ENCODE measurements at regions not wholly inside any gene's neighbourhood (a gene's known extent, or its start where the extent isn't known, plus 50 kb on each side); places are given as distances from the start of the nearest gene placed in this dataset.
"Not testable (repeated sequence)": the region's sequence is repeated elsewhere in the genome, so short reads cannot be mapped to it uniquely, and the experiment has no call there.

DNA sequence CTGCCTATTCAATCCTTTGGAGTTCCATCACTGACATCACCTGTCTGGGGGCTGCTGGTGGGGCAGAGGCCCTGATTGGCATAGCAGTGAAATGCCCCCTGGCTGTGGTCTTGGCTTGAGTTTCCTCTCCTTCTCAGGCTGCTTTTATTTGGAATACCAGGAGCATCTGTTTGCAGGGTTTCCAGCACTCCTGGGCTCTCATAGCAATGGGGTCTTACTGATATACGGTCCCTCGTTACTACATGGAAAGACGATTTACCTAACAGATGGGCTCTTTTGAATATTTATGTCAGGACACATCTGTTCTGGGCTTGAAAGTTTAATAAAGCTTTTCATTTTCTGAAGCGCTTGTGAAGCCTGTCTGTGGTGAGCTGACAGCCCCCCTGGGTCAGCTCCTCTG, 230.3 kb downstream of the SLC4A3 start:
- ATAC-seq (replicated peaks) = no peak
- Mint-ChIP-seq H3K27me3 (peaks cover 10% of the 10 kb centered on the region), H3K4me1 (no peaks in the 10 kb centered on the region), H3K4me3 (no peak overlapping the region), H3K36me3 (ENCODE audit: low read depth) (no peaks in the 10 kb centered on the region), H3K9me3 (no peaks in the 10 kb centered on the region), H3K27ac (no peak overlapping the region)

DNA sequence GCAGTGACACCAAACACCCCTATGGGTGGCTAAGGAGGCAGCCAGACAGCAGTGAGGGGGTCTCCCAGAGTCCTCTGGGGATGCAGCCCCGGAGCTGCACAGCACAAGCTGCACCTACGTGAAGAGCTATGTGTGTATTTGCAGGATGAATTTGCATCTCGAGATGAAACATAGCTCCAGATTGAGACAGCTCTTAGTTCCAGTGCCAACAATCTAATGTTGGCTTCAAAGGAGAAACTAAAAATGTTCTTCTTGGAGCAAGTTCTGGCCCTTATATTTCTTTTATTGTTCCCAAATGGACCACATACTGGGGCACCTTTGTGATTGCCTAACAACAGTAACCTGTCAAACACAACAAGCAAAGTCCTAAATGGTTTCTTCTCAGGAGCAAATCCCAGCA, 233.9 kb downstream of the SLC4A3 start:
- no peaks in the 10 kb centered on the region for H3K36me3 Mint-ChIP-seq (ENCODE audit: low read depth)
- no peak overlapping the region for H3K4me3 Mint-ChIP-seq
- ATAC-seq (replicated peaks) = no peak
- H3K27me3 Mint-ChIP-seq = no peaks in the 10 kb centered on the region
- no peaks in the 10 kb centered on the region for H3K4me1 Mint-ChIP-seq
- H3K27ac Mint-ChIP-seq = no peak overlapping the region
- no peaks in the 10 kb centered on the region for H3K9me3 Mint-ChIP-seq

DNA sequence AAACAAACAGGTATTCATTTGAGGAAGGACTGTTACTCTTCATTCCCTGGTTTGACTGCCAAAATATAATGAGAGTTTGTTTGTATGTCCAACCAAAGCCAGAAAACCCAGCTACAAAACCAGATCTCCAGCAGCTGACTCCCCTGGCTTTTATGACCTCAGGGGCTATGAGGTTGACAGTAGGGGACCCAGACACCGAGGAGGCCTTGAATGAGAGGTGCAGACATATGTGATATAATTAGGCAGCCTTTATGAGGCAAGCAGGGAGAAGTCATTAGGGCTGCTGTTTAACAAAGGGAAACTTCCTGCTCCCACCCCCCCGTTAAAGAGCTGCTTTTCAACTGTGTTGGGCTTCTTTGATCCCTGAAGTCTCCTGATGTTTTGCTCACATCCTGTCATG, 236.7 kb downstream of the SLC4A3 start:
- H3K4me1 Mint-ChIP-seq = no peaks in the 10 kb centered on the region
- no peaks in the 10 kb centered on the region for H3K36me3 Mint-ChIP-seq (ENCODE audit: low read depth)
- H3K9me3 Mint-ChIP-seq = no peaks in the 10 kb centered on the region
- H3K4me3 Mint-ChIP-seq = no peak overlapping the region
- no peak for ATAC-seq (replicated peaks)
- no peak overlapping the region for H3K27ac Mint-ChIP-seq
- H3K27me3 Mint-ChIP-seq = no peaks in the 10 kb centered on the region

DNA sequence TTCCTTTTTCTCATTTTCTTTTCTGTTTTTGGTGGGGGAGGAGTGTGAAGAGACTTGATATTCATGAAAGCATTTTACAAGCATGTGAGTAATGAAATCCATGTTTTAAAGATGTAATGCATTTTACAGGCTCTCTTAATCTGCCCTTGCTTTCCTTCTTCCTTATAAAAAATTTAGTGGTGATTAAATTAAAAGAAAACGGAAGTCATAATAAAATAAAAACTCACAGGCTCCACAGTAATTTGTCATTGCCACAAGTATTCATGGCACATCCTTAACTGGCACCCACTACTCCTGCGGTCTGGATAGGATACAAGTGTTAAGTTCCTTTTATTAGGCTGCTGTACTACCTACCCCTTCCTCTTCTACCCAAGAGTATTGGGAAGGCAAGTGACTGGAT, 241.2 kb downstream of the SLC4A3 start:
- no peaks in the 10 kb centered on the region for H3K4me1 Mint-ChIP-seq
- no peaks in the 10 kb centered on the region for H3K27me3 Mint-ChIP-seq

GRCh38 chr2:219870041-219870440, 242.6 kb downstream of the SLC4A3 start:
- H3K4me1 Mint-ChIP-seq = no peaks in the 10 kb centered on the region
- no peaks in the 10 kb centered on the region for H3K36me3 Mint-ChIP-seq (ENCODE audit: low read depth)
- no peaks in the 10 kb centered on the region for H3K9me3 Mint-ChIP-seq
- no peak for ATAC-seq (replicated peaks)
- H3K27me3 Mint-ChIP-seq = no peaks in the 10 kb centered on the region
- H3K4me3 Mint-ChIP-seq = no peak overlapping the region
- H3K27ac Mint-ChIP-seq = no peak overlapping the region

More for the DNA sequence above, 241.2 kb downstream of the SLC4A3 start:
- Mint-ChIP-seq H3K9me3 (no peaks in the 10 kb centered on the region), H3K36me3 (ENCODE audit: low read depth) (no peaks in the 10 kb centered on the region), H3K27ac (no peak overlapping the region), H3K4me3 (no peak overlapping the region)
- ATAC-seq (replicated peaks) = no peak

DNA sequence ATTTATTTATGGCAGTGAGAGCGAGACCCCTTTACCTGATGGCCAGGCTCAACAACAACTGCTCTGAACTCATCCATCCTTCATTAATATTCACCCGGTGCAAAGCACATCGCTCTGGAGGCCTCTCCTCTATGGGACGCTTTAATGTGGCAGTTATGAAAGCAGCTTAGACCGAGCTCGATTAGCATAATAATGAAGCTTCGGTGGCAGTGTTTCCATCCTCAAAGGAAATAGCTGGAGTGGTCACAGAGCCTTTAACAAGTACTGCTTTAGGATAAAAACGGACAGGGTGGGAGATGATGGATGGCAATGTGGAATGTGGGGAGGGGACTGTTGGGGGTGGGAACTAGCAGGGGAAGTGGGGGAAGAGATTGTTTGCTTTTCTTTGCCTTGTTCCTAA, 243.9 kb downstream of the SLC4A3 start:
- H3K36me3 Mint-ChIP-seq (ENCODE audit: low read depth) = no peaks in the 10 kb centered on the region
- H3K4me1 Mint-ChIP-seq = no peaks in the 10 kb centered on the region
- no peak overlapping the region for H3K4me3 Mint-ChIP-seq
- no peaks in the 10 kb centered on the region for H3K9me3 Mint-ChIP-seq
- ATAC-seq (replicated peaks) = no peak
- H3K27me3 Mint-ChIP-seq = no peaks in the 10 kb centered on the region
- H3K27ac Mint-ChIP-seq = no peak overlapping the region

- no peaks in the 10 kb centered on the region for H3K9me3 Mint-ChIP-seq
- no peak for ATAC-seq (replicated peaks)
- no peak overlapping the region for H3K4me3 Mint-ChIP-seq
- no peaks in the 10 kb centered on the region for H3K27me3 Mint-ChIP-seq
- H3K27ac Mint-ChIP-seq = no peak overlapping the region
- H3K36me3 Mint-ChIP-seq (ENCODE audit: low read depth) = no peaks in the 10 kb centered on the region
- H3K4me1 Mint-ChIP-seq = no peaks in the 10 kb centered on the region
These were observed 247.6 kb downstream of the SLC4A3 start for GRCh38 chr2:219875036-219875435.

- not testable (repeated sequence) for H3K36me3 Mint-ChIP-seq (ENCODE audit: low read depth); H3K27ac Mint-ChIP-seq; H3K4me3 Mint-ChIP-seq; H3K4me1 Mint-ChIP-seq; H3K27me3 Mint-ChIP-seq; ATAC-seq (replicated peaks); H3K9me3 Mint-ChIP-seq
These were observed 248.6 kb downstream of the SLC4A3 start for GRCh38 chr2:219875986-219876385.

DNA sequence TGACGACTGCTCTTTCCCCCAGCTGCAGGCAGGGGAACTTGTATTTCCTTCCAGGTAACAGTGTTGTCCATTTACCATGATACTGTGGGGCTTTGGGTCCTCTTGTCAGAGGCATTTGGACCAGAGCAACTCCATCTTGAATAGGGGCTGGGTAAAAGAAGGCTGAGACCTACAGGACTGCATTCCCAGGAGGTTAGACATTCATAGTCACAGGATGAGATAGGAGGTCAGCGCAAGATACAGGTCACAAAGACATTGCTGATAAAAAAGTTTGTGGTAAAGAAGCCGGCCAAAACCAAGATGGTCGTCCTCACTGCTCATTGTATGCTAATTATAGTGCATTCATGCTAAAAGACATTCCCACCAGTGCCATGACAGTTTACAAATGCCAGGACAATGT, 249.5 kb downstream of the SLC4A3 start:
- Mint-ChIP-seq H3K4me3 (no peak overlapping the region), H3K27me3 (no peaks in the 10 kb centered on the region), H3K27ac (no peak overlapping the region), H3K9me3 (no peaks in the 10 kb centered on the region), H3K36me3 (ENCODE audit: low read depth) (no peaks in the 10 kb centered on the region), H3K4me1 (no peaks in the 10 kb centered on the region)
- no peak for ATAC-seq (replicated peaks)

DNA sequence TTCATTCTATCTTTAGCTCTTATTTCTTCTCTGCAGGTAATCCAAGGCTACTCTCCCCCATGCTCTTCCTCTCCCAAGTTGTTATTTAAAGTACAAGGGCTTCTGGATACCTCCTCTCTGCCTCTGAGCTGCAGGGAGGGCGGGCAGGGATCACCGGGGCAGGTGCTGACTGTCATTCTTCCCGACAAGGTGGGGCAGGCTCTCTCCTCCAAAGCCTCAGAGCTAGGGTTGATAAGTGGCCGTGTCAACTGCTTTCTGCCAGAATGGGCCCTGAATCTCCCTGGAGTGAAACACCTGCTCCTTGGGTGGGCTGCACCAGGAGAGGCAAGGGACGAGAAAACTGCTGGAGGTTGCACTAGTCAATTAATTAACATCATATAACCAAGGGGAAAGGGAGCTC, 250.3 kb downstream of the SLC4A3 start:
- H3K4me3 Mint-ChIP-seq = no peak overlapping the region
- no peaks in the 10 kb centered on the region for H3K9me3 Mint-ChIP-seq
- no peaks in the 10 kb centered on the region for H3K4me1 Mint-ChIP-seq
- no peaks in the 10 kb centered on the region for H3K36me3 Mint-ChIP-seq (ENCODE audit: low read depth)
- H3K27me3 Mint-ChIP-seq = no peaks in the 10 kb centered on the region
- no peak overlapping the region for H3K27ac Mint-ChIP-seq
- no peak for ATAC-seq (replicated peaks)

DNA sequence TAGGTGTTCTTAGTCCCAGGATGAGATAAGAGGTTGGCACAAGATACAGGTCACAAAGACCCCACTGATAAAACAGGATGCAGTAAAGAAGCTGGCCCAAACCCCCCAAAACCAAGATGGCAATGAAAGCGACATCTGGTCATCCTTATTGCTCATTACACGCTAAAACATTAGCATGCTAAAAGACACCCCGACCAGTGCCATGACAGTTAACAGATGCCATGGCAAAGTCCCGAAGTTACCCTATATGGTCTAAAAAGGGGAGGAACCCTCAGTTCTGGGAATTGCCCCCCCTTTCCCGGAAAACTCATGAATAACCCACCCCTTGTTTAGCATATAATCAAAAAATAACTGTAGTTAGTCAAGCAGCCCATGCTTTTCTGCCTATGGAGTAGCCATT, 251.1 kb downstream of the SLC4A3 start:
- H3K27ac Mint-ChIP-seq = no peak overlapping the region
- H3K4me3 Mint-ChIP-seq = no peak overlapping the region
- no peaks in the 10 kb centered on the region for H3K36me3 Mint-ChIP-seq (ENCODE audit: low read depth)
- H3K27me3 Mint-ChIP-seq = no peaks in the 10 kb centered on the region
- H3K9me3 Mint-ChIP-seq = no peaks in the 10 kb centered on the region
- no peak for ATAC-seq (replicated peaks)
- no peaks in the 10 kb centered on the region for H3K4me1 Mint-ChIP-seq

DNA sequence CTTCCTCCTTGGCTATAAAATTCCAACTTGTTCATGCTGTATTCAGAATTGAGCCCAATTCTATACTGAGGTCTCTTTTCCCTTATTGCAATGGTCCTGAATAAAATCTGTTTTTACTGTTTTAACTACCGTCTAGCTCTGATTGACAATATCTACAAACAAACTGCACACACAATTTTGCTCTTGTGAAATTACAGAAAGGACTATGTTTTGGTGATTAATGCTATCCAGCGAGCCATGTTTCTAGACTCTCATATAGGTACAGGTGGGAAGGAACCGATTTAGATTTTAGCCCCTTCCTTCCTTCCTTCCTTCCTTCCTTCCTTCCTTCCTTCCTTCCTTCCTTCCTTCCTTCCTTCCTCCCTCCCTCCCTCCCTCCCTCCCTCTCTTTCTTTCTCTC, 254.4 kb downstream of the SLC4A3 start:
- no peaks in the 10 kb centered on the region for H3K4me1 Mint-ChIP-seq
- H3K36me3 Mint-ChIP-seq (ENCODE audit: low read depth) = no peaks in the 10 kb centered on the region
- no peaks in the 10 kb centered on the region for H3K9me3 Mint-ChIP-seq

DNA sequence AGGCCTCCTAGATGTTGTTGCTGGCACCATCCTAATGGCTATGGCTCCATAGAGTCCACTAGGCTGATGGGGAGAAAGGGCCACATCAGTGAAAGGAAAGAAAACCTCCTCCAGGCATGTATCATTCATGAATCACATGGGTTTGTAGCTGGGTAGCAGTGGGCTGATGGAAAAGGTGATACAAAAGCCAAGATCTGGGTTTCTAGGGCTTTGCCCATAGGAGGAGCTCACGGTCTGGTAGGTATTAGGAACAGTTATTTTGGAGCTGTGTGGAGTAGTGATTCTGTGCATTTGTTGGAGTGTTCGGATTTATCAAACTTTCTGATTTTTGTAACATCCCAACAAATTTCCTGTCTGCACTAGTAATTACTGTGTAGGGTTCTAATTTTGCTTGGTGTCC, 259.2 kb downstream of the SLC4A3 start:
- Mint-ChIP-seq H3K9me3 (no peaks in the 10 kb centered on the region), H3K27ac (no peak overlapping the region), H3K36me3 (ENCODE audit: low read depth) (no peaks in the 10 kb centered on the region), H3K27me3 (peaks cover 8% of the 10 kb centered on the region), H3K4me3 (no peak overlapping the region), H3K4me1 (no peaks in the 10 kb centered on the region)
- no peak for ATAC-seq (replicated peaks)

More for the DNA sequence above, 254.4 kb downstream of the SLC4A3 start:
- peaks cover 8% of the 10 kb centered on the region for H3K27me3 Mint-ChIP-seq
- no peak for ATAC-seq (replicated peaks)
- H3K27ac Mint-ChIP-seq = no peak overlapping the region
- no peak overlapping the region for H3K4me3 Mint-ChIP-seq

DNA sequence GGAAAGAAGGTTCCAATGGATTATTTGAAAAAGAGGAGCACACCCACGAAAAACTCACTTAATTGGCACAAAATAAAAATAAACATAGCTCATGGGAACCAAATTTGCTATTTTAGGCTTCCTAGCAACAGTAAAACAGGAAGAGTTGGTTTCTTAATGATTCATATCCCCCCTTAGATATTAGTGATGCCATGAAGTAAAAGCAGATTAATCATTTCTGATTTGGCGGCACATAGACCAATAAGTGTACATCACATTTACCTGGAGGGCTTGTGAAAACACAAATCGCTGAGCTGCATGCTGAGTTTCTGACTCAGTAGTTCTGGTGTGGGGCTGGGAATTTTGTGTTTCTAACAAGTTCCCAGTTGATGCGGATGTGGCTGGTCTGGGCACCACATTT, 260.4 kb downstream of the SLC4A3 start:
- H3K4me3 Mint-ChIP-seq = no peak overlapping the region
- H3K27ac Mint-ChIP-seq = no peak overlapping the region
- H3K36me3 Mint-ChIP-seq (ENCODE audit: low read depth) = no peaks in the 10 kb centered on the region
- ATAC-seq (replicated peaks) = no peak
- H3K4me1 Mint-ChIP-seq = no peaks in the 10 kb centered on the region
- peaks cover 8% of the 10 kb centered on the region for H3K27me3 Mint-ChIP-seq
- no peaks in the 10 kb centered on the region for H3K9me3 Mint-ChIP-seq

DNA sequence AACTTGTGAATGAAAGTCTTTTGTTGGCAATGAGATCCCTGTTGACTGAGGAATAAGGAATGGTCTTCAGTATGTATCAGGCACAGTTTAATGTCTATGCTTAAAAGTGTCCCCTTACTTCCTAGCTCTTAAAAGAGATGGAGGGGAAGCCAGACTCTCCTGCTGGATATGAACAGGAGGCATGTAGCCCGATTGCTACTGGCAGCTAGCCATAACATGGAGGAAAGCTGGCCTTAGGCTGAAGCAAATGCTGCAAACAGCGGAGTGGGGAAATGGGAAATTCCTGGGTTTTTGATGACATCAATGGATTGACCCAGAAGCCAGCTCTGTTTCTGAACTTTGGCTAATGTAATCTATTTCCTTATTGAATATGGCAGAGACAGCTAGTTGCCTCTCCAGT, 266.1 kb downstream of the SLC4A3 start:
- Mint-ChIP-seq H3K9me3 (peaks cover 4% of the 10 kb centered on the region), H3K27ac (no peak overlapping the region), H3K4me3 (no peak overlapping the region), H3K36me3 (ENCODE audit: low read depth) (no peaks in the 10 kb centered on the region), H3K27me3 (peaks cover 3% of the 10 kb centered on the region), H3K4me1 (no peaks in the 10 kb centered on the region)
- ATAC-seq (replicated peaks) = no peak

DNA sequence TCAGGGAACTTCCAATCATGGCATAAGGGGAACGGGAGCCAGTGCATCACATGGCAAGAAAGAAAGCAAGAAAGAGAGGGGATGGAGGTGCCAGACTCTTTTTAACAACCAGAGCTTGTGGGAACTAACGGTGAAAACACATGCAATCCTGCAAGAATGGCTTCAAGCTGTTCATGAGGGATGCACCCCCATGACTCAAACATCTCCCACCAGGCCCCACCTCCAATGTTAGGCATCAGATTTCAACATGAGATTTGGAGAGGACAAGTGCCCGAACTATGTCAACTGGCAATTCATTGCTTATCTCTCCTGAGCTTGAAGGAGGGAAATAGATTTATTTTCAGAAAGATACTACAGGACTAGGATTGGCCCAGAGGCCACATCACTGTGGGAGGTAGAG, 270.0 kb downstream of the SLC4A3 start:
- no peak for ATAC-seq (replicated peaks)
- Mint-ChIP-seq H3K4me3 (no peak overlapping the region), H3K9me3 (peaks cover 9% of the 10 kb centered on the region), H3K4me1 (no peaks in the 10 kb centered on the region), H3K27me3 (peaks cover 7% of the 10 kb centered on the region), H3K27ac (no peak overlapping the region), H3K36me3 (ENCODE audit: low read depth) (no peaks in the 10 kb centered on the region)
